GM12878 (cell line): ENCODE measurements at regions not wholly inside any gene's neighbourhood (a gene's known extent, or its start where the extent isn't known, plus 50 kb on each side); places are given as distances from the start of the nearest gene placed in this dataset.

Experiments used
- ESRRA ChIP-seq: IDR thresholded peaks from 2 replicates; pipeline ENCODE4 v1.6.1; 2012; ENCODE audit warnings: mild to moderate bottlenecking, low read length, improper control_type of control experiment
- FOXK2 ChIP-seq: fragments of 450-650 bp; IDR thresholded peaks from 2 replicates; pipeline ENCODE4 v1.6.1; 2017; ENCODE audit warnings: mild to moderate bottlenecking, moderate library complexity
- POLR2A ChIP-seq: IDR thresholded peaks from 2 replicates; pipeline ENCODE4 v1.6.1; 2011; ENCODE audit warnings: low read depth, mild to moderate bottlenecking, low read length
- POLR2AphosphoS5 ChIP-seq: IDR thresholded peaks from 2 replicates; pipeline ENCODE4 v1.6.1; 2011; ENCODE audit warnings: mild to moderate bottlenecking, low read length, inconsistent platforms

DNA sequence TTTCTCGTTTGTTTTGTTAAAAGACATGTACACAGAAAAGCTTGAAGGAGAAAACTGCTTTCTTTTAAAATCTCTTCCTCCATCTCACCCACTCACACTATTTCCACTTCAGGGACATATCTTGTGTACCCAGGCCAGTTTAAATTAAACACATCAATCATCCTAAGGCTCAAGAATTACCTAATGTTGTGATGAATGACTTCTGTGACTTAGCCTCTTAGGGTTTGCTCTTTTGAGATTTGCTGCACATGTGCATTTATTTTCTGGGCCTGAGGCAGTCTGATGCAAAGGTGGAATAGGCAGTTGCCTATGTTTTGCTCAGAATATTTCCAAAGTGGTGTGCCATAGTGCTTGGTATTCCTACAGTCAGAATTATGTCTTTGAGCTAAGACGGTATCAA lies 439.9 kb upstream of the CHD1 start:
- no peak for TF ChIP-seq ESRRA
- no peak for TF ChIP-seq FOXK2
- no peak for TF ChIP-seq POLR2AphosphoS5
- TF ChIP-seq POLR2A: no peak
